Esophagus muscularis mucosa (tissue), 4 donors: ENCODE measurements at regions not wholly inside any gene's neighbourhood (a gene's known extent, or its start where the extent isn't known, plus 50 kb on each side); places are given as distances from the start of the nearest gene placed in this dataset.

Source experiments
- DNase-seq: peaks from one replicate; pipeline ENCODE4 v3.0.0-alpha.2; 2017; ENCODE audit errors: extremely low spot score
- H3K27ac ChIP-seq, 4 donors: fragments of 200-600 bp; sonication (generic); replicated peaks in 1 of 4; 1 replicate in 3 of 4; 2 replicates in 1 of 4; pipeline ENCODE4 v1.5.1; 2016 to 2019; ENCODE audit warnings: mild to moderate bottlenecking in 1 of 4
- H3K27me3 ChIP-seq, 4 donors: fragments of 200-600 bp; sonication (generic); one replicate each; pipeline versions ENCODE4 v1.5.1 to v1.6.0; 2016 to 2019
- H3K36me3 ChIP-seq, 4 donors: fragments of 200-600 bp; sonication (generic); one replicate each; pipeline ENCODE4 v1.5.1; 2016 to 2019
- H3K4me1 ChIP-seq, 4 donors: fragments of 200-600 bp; sonication (generic); one replicate each; pipeline ENCODE4 v1.5.1; 2016 to 2019
- H3K4me3 ChIP-seq, 4 donors: fragments of 200-600 bp; sonication (generic); 1 replicate in 2 of 4; 2 replicates in 2 of 4; pipeline ENCODE4 v1.5.1; 2016 to 2019; ENCODE audit warnings: mild to moderate bottlenecking in 4 of 4, moderate library complexity in 1 of 4
- H3K9me3 ChIP-seq, 4 donors: fragments of 200-600 bp; sonication (generic); 1 replicate in 3 of 4; 2 replicates in 1 of 4; pipeline ENCODE4 v1.5.1; 2016 to 2019
- EP300 ChIP-seq: sonication (generic); formaldehyde crosslinking; IDR thresholded peaks from one replicate; pipeline ENCODE4 v1.6.1; 2017; ENCODE audit warnings: antibody characterized with exemption
- POLR2A ChIP-seq: fragments of 450-650 bp; IDR thresholded peaks from one replicate; pipeline ENCODE4 v1.6.1; 2017; ENCODE audit warnings: antibody characterized with exemption, moderate library complexity, mild to moderate bottlenecking, low read depth
- POLR2AphosphoS5 ChIP-seq, 2 donors: sonication (generic); formaldehyde crosslinking; IDR thresholded peaks; one replicate each; pipeline ENCODE4 v1.6.1; 2017; ENCODE audit warnings: antibody characterized with exemption in 2 of 2
- WGBS: methylation state at CpG from one replicate; pipeline ENCODE4 v1.1.5; 2018; 5-methylcytosine and 5-hydroxymethylcytosine counted together
- intact Hi-C: fragments of 100-400 bp; cut with DNase I; formaldehyde crosslinking; loops from one replicate; pipeline ENCODE4 v1.15.1; 2023
- TF ChIP-seq, protein P1 (sequence below), 3 experiments: fragments of 200-600 bp in 2 of 3; fragments of 450-650 bp in 1 of 3; sonication (generic) in 2 of 3; IDR thresholded peaks; one replicate each; pipeline ENCODE4 v1.5.1; 2017 to 2019; ENCODE audit warnings: antibody characterized with exemption in 3 of 3, mild to moderate bottlenecking in 2 of 3, moderate library complexity in 1 of 3

DNA sequence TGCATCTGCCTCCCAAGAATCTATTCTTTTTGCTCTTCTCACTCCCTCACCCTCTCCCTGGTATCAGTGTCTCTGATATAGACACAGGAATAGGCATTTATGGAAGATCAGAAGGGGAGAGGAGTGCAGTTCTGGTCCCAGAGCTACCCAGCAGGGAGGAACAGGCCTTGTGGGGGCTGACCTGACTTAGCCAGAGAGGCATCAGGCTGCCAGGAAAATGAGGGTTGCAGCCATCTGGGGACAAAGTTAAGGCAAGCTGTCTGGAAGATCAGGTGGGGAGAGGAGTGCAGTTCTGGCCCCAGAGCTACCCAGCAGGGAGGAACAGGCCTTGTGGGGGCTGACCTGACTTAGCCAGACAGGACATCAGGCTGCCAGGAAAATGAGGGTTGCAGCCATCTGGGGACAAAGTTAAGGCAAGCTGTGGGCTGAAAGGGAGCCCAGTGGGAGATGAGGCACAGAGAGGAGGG is 69.9 kb upstream of the HK2 start:
- intact Hi-C loops = no loop called here
- Histone ChIP-seq H3K36me3 (no peaks in the 10 kb centered on the region), H3K4me3 (no peak overlapping the region), H3K4me1 (peaks cover 11 to 24% (median 20%) of the 10 kb centered on the region in 4 donors), H3K27me3 (no peaks in the 10 kb centered on the region), H3K9me3 (no peaks in the 10 kb centered on the region), H3K27ac (no peak overlapping the region)
- TF ChIP-seq EP300 (no peak), POLR2A (no peak), POLR2AphosphoS5 (IDR thresholded peaks at IDR 0.05) (no peak)
- TF ChIP-seq, protein P1, sequence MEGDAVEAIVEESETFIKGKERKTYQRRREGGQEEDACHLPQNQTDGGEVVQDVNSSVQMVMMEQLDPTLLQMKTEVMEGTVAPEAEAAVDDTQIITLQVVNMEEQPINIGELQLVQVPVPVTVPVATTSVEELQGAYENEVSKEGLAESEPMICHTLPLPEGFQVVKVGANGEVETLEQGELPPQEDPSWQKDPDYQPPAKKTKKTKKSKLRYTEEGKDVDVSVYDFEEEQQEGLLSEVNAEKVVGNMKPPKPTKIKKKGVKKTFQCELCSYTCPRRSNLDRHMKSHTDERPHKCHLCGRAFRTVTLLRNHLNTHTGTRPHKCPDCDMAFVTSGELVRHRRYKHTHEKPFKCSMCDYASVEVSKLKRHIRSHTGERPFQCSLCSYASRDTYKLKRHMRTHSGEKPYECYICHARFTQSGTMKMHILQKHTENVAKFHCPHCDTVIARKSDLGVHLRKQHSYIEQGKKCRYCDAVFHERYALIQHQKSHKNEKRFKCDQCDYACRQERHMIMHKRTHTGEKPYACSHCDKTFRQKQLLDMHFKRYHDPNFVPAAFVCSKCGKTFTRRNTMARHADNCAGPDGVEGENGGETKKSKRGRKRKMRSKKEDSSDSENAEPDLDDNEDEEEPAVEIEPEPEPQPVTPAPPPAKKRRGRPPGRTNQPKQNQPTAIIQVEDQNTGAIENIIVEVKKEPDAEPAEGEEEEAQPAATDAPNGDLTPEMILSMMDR (IDR thresholded peaks at IDR 0.05) = no peak
- DNase-seq = no peak

DNA sequence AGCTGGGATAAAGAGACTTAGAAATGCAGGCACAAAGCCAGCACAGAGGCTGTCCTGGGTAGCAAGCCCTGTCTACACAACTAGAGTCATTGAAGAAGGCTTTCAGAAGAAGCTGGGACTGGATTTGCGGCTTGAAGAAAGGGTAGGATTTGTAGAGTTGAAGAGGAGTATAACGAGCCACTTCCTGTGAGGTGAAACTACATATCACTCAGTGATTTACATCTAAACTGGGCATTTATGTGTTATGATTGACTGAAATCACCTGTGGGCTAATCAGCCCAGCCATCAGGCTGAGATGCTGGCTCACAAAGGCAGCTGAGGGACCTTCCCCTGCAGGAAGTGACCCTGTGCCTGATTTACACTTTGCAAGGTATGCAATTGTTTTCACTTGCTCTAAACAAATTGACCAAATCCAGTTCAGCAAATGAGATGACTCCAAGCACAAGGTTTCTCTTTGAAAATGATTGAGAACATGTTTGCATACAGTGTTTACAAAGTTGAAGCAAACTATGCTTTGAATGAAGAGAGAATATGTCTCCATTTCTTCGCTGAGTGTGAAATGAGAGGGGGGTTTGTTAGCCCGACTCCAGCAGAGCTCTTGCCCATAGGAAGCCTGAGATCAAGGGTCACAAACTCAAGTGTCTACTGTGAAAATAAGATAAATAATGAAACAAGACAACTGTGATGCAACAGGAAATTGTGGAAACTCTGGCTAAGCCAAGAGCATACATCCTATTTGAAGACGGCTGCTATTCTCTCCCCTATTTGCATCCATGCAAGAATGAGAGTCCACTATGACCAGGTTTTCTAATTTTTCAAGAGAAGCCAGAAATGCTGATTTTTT is 69.3 kb upstream of the HK2 start:
- no peaks in the 10 kb centered on the region for H3K9me3 ChIP-seq
- H3K4me3 ChIP-seq = no peak overlapping the region
- WGBS = 58% methylated on average over 5 of the region's 5 CpGs
- peaks cover 11 to 24% (median 22%) of the 10 kb centered on the region in 4 donors for H3K4me1 ChIP-seq
- TF ChIP-seq, protein P1 (IDR thresholded peaks at IDR 0.05) = no peak
- TF ChIP-seq EP300 = no peak
- no peak for TF ChIP-seq POLR2AphosphoS5 (IDR thresholded peaks at IDR 0.05)
- TF ChIP-seq POLR2A = no peak
- no peaks in the 10 kb centered on the region for H3K27me3 ChIP-seq
- no peak overlapping the region for H3K27ac ChIP-seq
- no peak for DNase-seq
- H3K36me3 ChIP-seq = no peaks in the 10 kb centered on the region
- intact Hi-C loops = no loop called here

DNA sequence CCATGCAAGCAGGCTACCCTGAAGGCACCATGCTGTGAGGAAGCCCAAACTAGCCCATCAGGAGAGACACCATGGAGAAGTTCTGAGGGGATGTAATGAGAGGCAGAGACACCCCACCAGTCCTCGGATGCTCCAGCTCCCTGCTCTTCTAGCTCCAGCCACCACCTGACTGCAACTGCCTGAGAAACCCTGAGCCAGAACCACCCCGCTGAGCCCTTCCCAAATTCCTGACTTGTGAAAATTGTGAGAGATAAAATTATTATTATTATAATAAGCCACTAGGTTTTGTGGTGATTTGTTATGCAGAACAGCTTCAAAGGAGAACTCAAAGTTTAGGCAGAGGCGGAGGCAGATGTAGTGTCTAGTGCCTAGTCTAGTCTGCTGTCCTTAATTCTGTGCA is 67.1 kb upstream of the HK2 start:
- Histone ChIP-seq H3K4me3 (no peak overlapping the region), H3K36me3 (no peaks in the 10 kb centered on the region), H3K9me3 (no peaks in the 10 kb centered on the region), H3K27ac (no peak overlapping the region), H3K27me3 (no peaks in the 10 kb centered on the region), H3K4me1 (peaks cover 11 to 25% (median 23%) of the 10 kb centered on the region in 4 donors)
- no peak for DNase-seq
- 95% methylated on average over 3 of the region's 3 CpGs for WGBS
- no peak for TF ChIP-seq POLR2AphosphoS5 (IDR thresholded peaks at IDR 0.05)
- no peak for TF ChIP-seq EP300
- TF ChIP-seq, protein P1 (IDR thresholded peaks at IDR 0.05) = no peak
- TF ChIP-seq POLR2A = no peak
- intact Hi-C loops = no loop called here

GRCh38 chr2:74767618-74768017 is 66.3 kb upstream of the HK2 start:
- Histone ChIP-seq H3K36me3 (no peaks in the 10 kb centered on the region), H3K4me1 (peaks cover 11 to 33% (median 31%) of the 10 kb centered on the region in 4 donors), H3K27ac (peak overlapping the region; percentile 6 to 75 (median 70)), H3K27me3 (no peaks in the 10 kb centered on the region), H3K4me3 (no peak overlapping the region), H3K9me3 (no peaks in the 10 kb centered on the region)
- WGBS = 51% methylated on average over 2 of the region's 2 CpGs
- DNase-seq = no peak
- intact Hi-C loops = no loop called here
- TF ChIP-seq, protein P1 (IDR thresholded peaks at IDR 0.05) = no peak
- TF ChIP-seq EP300 = no peak
